Fibroblast of pulmonary artery (primary cell): ENCODE measurements at regions not wholly inside any gene's neighbourhood (a gene's known extent, or its start where the extent isn't known, plus 50 kb on each side); places are given as distances from the start of the nearest gene placed in this dataset.

ENCODE experiments used
- DNase-seq: peaks from one replicate; pipeline ENCODE4 v3.0.0-alpha.2; 2010; ENCODE audit warnings: low read depth
- H3K4me3 ChIP-seq: replicated peaks from 2 replicates; pipeline ENCODE4 v1.5.1; 2011; ENCODE audit warnings: low read depth, mild to moderate bottlenecking, control low read depth, low read length, moderate library complexity
- CTCF ChIP-seq: IDR thresholded peaks from 2 replicates; pipeline ENCODE4 v1.5.1; 2011; ENCODE audit warnings: mild to moderate bottlenecking, control low read depth, low read length, inconsistent platforms; ENCODE audit errors: missing control alignments

DNA sequence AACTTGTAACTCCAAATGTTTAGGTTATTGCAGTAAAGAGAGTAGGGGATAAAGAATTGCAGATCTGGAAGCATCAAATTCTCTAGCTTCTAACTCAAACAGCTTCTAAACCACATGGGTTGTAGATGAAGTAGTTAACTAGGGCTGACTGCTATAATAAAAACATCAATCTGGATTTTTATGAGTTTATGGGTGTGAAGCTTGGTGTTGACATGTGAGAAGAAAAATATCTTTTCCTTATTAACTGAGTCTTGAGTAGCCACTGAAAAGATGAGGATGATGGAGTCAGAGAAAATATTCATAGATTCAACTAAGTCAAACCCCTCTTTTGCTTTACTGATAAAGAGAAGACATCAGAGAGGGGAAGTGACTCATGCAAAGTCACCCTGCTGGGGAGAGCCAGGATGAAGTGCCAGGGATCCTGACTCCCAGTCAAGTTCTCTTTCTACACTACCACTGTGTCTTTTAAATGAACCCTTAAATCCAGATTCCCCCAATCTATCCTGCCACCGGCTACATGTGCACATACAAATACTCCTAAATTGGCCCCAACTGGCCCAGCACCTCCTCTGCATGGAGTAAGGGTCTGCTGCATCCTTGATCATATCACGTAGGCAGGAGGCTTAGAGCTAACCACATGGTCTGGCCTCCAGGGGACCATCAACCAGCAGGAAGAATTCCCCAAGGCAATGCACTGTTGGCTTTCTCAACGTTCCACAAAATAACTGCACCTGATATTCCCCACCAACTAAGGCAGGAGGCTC lies 264.0 kb upstream of the CCL2 start:
- no peak for TF ChIP-seq CTCF
- no peak overlapping the region for H3K4me3 ChIP-seq
- DNase-seq: no peak

- no peak for TF ChIP-seq CTCF
- no peak for DNase-seq
Observed at GRCh38 chr17:33992113-33992512, 263.0 kb upstream of the CCL2 start.

GRCh38 chr17:34000639-34001038 lies 254.4 kb upstream of the CCL2 start:
- TF ChIP-seq CTCF: no peak
- DNase-seq: no peak
- no peak overlapping the region for H3K4me3 ChIP-seq

More at GRCh38 chr17:33992113-33992512, 263.0 kb upstream of the CCL2 start:
- H3K4me3 ChIP-seq: no peak overlapping the region

DNA sequence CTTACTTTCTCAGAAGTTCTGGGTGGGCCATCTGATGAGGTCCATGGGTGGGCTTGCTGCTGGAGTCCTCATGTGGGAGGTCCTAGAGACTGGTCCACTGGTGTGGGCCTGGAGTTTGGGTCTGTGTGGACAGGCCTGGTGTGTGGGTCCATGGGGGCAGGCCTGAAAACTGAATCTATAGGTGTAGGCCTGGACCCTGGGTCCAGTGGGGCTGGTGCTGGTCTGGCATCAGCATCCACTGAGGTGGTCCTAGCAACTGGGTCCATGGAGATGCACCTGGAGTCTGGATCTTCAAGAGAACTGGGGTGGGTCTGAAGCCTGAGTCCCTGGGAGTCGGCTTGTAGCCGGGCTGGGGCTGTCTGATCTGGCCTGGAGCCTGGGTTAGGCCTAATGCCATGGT lies 253.8 kb upstream of the CCL2 start:
- no peak for TF ChIP-seq CTCF
- H3K4me3 ChIP-seq: no peak overlapping the region
- DNase-seq: no peak

DNA sequence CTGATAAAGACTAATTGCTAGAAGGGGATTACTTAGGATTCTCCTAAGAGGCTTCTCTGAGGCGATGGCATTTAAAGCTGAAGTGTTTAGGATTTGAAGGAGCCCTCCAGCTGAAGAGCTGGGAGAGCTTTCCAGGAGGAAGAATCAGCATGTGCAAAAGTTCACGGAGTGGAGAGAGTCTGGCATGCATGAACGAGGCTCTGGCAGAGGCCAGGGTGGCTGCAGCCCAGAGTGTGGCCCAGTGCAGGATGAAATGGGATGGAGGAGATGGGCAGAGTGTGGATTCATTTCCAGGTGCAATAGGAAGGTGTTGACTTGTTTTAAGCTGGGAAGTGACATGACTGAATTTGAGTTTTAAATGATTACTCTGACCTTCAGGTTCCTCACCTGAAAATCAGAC lies 249.0 kb upstream of the CCL2 start:
- H3K4me3 ChIP-seq: no peak overlapping the region
- no peak for DNase-seq
- TF ChIP-seq CTCF: no peak

- no peak for TF ChIP-seq CTCF
- no peak overlapping the region for H3K4me3 ChIP-seq
Observed at GRCh38 chr17:34008125-34008524, 247.0 kb upstream of the CCL2 start.

GRCh38 chr17:34009912-34010311 lies 245.2 kb upstream of the CCL2 start:
- H3K4me3 ChIP-seq: no peak overlapping the region
- TF ChIP-seq CTCF: no peak
- DNase-seq: no peak

More at GRCh38 chr17:34008125-34008524, 247.0 kb upstream of the CCL2 start:
- DNase-seq: no peak
